Bone marrow (tissue), 2 donors: ENCODE measurements at regions not wholly inside any gene's neighbourhood (a gene's known extent, or its start where the extent isn't known, plus 50 kb on each side); places are given as distances from the start of the nearest gene placed in this dataset.

Experiments used
- DNase-seq, 2 donors: peaks; one replicate each; lab custom pipeline; 2025; lab: John Stamatoyannopoulos, UW

GRCh38 chr5:143464723-143465490 lies 61.4 kb upstream of the NR3C1 start:
- no peak for DNase-seq

GRCh38 chr5:143462431-143462830 lies 58.9 kb upstream of the NR3C1 start:
- no peak for DNase-seq

- no peak for DNase-seq
Observed at GRCh38 chr5:143459433-143459832, 55.9 kb upstream of the NR3C1 start.

- no peak for DNase-seq
Observed at GRCh38 chr5:143456952-143457547, 53.6 kb upstream of the NR3C1 start.

- no peak for DNase-seq
Observed at GRCh38 chr5:143454936-143455516, 51.5 kb upstream of the NR3C1 start.

- no peak for DNase-seq
Observed at GRCh38 chr5:143453720-143454119, 50.2 kb upstream of the NR3C1 start.
